NCI-H1436 (cell line): ENCODE measurements at regions not wholly inside any gene's neighbourhood (a gene's known extent, or its start where the extent isn't known, plus 50 kb on each side); places are given as distances from the start of the nearest gene placed in this dataset.
"Not testable (repeated sequence)": the region's sequence is repeated elsewhere in the genome, so short reads cannot be mapped to it uniquely, and the experiment has no call there.

Source experiments
- DNase-seq: peaks from one replicate; lab custom pipeline; 2025; lab: John Stamatoyannopoulos, UW

GRCh38 chr3:13194285-13195209, 121.3 kb upstream of the IQSEC1 start:
- no peak for DNase-seq

GRCh38 chr3:13193320-13194284, 120.4 kb upstream of the IQSEC1 start:
- DNase-seq, result no peak

GRCh38 chr3:13192471-13193213, 119.4 kb upstream of the IQSEC1 start:
- DNase-seq, result no peak

- no peak for DNase-seq
Measured at GRCh38 chr3:13191016-13191415, 117.8 kb upstream of the IQSEC1 start.

GRCh38 chr3:13190378-13190765, 117.1 kb upstream of the IQSEC1 start:
- DNase-seq, result no peak

GRCh38 chr3:13189639-13190377, 116.6 kb upstream of the IQSEC1 start:
- DNase-seq, result no peak

GRCh38 chr3:13188975-13189374, 115.7 kb upstream of the IQSEC1 start:
- no peak for DNase-seq

- no peak for DNase-seq
Measured at GRCh38 chr3:13188181-13188779, 115.1 kb upstream of the IQSEC1 start.

- DNase-seq, result no peak
Measured at GRCh38 chr3:13187593-13187992, 114.4 kb upstream of the IQSEC1 start.

GRCh38 chr3:13186435-13186815, 113.2 kb upstream of the IQSEC1 start:
- no peak for DNase-seq

- no peak for DNase-seq
Measured at GRCh38 chr3:13185737-13186434, 112.7 kb upstream of the IQSEC1 start.

- DNase-seq, result not testable (repeated sequence)
Measured at GRCh38 chr3:13179582-13180210, 106.5 kb upstream of the IQSEC1 start.

GRCh38 chr3:13179181-13179580, 106.0 kb upstream of the IQSEC1 start:
- DNase-seq, result no peak

GRCh38 chr3:13178107-13178506, 104.9 kb upstream of the IQSEC1 start:
- no peak for DNase-seq

- no peak for DNase-seq
Measured at GRCh38 chr3:13177641-13178040, 104.4 kb upstream of the IQSEC1 start.

GRCh38 chr3:13177236-13177635, 104.0 kb upstream of the IQSEC1 start:
- no peak for DNase-seq

- no peak for DNase-seq
Measured at GRCh38 chr3:13176445-13176844, 103.2 kb upstream of the IQSEC1 start.

GRCh38 chr3:13174803-13175135, 101.5 kb upstream of the IQSEC1 start:
- DNase-seq, result no peak

- DNase-seq, result no peak
Measured at GRCh38 chr3:13174011-13174802, 101.0 kb upstream of the IQSEC1 start.
